GM19099 (cell line): ENCODE measurements at regions not wholly inside any gene's neighbourhood (a gene's known extent, or its start where the extent isn't known, plus 50 kb on each side); places are given as distances from the start of the nearest gene placed in this dataset.

ENCODE experiments used
- POLR2A ChIP-seq: IDR thresholded peaks from 3 replicates; pipeline ENCODE4 v1.6.1; 2011; ENCODE audit warnings: low read depth; ENCODE audit not compliant: insufficient read length; ENCODE audit errors: extremely low read depth

DNA sequence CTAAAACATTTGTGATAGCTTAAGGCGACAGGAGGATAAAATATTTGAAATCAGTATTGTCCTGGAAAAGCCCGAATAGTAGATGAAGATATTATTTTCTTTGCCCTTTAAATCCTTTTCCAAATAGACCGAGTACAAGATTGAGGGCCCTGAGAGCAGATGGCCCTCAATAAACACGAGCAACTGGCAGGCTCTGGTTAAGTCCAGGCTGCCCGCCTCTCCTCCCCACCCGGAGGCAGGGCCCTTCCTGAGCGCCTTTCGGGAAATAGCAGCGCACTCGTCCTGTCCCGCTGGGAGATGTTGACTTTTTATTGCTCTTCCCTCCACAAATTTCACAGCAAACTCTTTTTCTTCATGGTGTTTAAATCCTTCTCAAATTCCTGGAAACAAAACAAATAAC lies 50.8 kb upstream of the MAX start:
- TF ChIP-seq POLR2A, result no peak

DNA sequence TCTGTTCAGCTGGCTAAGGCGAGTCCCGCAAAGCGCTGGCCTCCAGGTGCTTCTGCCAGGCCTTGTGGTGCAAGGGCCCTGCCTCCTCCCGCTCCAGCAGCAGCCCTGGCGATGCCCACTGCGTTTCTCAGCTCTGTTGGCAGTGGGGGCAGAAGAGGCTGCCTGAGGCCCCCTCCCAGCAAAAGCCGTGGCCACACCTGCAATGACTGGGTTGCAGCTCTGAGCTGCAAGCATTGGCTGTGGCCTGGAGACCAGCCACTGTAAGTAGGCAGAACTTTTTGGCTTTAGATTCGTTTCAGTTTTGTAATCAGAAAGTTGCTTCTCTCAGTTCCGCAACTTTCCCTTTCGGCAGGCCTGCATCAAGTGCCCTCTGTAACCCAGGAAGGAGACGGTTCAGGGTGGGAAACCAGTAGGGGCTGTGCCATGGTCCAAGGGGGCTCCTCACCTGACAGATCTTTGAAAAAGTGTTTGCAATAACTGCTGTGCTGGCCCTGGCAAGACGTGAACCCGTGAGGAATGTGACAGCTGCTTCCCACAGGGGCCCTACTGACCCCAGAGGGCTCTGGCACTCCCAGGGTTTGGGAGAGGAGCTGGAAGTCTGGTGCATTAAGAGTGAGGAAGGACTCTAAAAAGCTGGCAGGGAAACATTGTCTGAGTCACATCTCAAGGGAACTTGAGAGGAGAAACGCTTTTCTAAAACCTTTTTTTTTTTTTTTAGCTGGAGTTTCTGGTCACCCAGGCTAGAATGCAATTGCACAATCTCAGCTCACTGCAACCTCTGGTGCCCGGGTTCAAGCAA lies 54.5 kb upstream of the MAX start:
- no peak for TF ChIP-seq POLR2A

- TF ChIP-seq POLR2A, result no peak
Observed at GRCh38 chr14:65159281-65160062, 57.2 kb upstream of the MAX start.

GRCh38 chr14:65160091-65160490 lies 57.8 kb upstream of the MAX start:
- TF ChIP-seq POLR2A, result no peak

DNA sequence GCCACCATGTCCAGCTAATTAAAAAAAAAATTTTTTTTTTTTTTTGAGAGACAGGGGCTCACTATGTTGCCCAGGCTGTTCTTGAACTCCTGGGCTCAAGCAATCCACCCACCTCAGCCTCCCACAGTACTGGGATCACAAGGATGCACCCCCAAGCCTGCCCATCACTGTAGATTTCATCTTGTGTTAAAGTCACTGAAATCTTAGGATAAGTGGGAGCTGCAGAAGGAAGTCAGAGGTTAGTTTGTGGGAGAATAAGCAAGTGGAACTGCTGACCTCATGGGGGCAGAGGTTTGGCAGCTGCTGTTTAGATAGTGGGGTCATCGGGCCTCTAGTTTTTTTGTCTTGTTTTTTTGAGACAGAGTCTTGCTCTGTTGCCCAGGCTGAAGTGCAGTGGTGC lies 59.7 kb upstream of the MAX start:
- TF ChIP-seq POLR2A, result no peak

GRCh38 chr14:65164068-65164824 lies 61.9 kb upstream of the MAX start:
- TF ChIP-seq POLR2A, result no peak

DNA sequence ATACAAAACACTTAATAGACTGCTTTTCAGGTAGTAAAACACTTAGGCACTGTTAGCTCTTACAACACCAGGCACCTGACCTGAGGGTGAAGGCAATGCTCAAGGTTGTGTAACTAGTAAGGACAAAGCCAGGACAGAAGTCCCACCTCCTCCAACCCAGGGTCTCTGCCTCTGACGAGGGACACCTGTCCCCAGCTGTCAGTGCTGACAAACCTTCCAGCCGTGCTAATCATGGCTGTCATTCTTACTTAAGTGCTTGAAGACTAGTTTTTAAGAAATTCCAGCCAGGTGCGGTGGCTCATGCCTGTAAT lies 62.5 kb upstream of the MAX start:
- no peak for TF ChIP-seq POLR2A

DNA sequence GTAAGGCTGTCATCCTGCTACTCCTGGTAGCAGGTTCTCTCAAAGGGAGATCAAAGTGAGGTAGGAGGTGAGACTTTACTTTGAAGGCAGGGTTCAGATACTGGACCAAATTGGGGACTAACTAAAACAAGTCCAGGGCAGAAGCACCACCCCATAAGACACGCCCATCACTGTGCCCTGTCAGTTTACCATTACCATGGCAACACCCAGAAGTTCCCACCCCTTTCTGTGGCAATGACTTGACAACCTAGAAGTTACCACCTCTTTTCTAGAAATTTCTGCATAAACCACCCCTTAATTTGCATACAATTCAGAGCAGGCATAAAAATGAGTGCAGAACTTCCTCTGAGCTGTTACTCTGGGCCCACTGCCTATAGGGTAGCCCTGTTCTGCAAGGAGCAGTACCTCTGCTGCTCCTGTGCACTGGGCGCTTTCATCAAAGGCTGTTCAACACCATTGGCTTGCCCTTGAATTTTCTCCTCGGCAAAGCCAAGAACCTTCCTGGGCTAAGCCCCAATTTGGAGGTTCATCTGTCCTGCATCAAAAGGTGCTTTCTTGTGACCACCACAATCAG lies 64.8 kb upstream of the MAX start:
- peak; percentile 46 for TF ChIP-seq POLR2A

DNA sequence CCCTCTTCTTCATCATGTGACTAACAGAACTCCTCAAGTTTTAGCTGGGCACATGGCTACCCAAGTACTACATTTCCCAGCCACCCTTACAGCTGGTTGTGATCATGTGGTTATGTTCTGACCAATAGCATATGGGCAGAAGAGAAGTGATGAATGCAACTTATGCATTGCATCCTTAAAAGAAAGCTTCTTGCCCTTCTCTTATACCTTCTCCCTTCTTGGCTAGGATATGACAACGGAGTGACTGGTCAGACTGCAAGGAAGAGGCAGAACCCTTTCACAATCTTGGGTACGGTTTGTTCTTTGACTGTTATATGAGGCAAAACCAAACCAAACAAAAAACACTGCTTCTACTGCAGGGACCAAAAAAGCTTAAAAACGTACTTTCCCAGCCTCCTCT lies 66.5 kb upstream of the MAX start:
- no peak for TF ChIP-seq POLR2A

- no peak for TF ChIP-seq POLR2A
Observed at GRCh38 chr14:65169351-65169750, 67.0 kb upstream of the MAX start.

GRCh38 chr14:65170318-65170717 lies 68.0 kb upstream of the MAX start:
- no peak for TF ChIP-seq POLR2A

GRCh38 chr14:65170768-65171507 lies 68.6 kb upstream of the MAX start:
- TF ChIP-seq POLR2A, result no peak

GRCh38 chr14:65173973-65174693 lies 71.8 kb upstream of the MAX start:
- no peak for TF ChIP-seq POLR2A

- no peak for TF ChIP-seq POLR2A
Observed at GRCh38 chr14:65174783-65175182, 72.5 kb upstream of the MAX start.

DNA sequence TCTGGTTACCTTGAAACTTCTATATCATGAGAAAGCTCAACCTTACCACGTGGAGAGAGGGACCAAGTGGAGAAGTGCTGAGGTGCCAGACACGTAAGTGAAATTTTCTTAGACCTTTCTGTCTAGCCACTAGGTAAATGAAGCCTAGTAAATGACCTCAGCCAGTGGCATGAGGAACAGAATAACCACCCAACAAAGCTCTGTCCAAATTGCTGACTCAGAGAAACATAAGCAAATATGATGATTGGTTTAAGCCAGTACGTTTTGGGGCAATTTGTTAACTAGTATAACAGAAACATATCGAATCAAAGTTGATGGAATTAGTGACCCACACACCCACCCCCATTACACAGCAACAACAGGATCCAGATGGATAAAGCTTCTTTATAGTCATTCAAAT lies 75.2 kb upstream of the MAX start:
- TF ChIP-seq POLR2A, result no peak
